ENCODE measurements at regions not wholly inside any gene's neighbourhood (a gene's known extent, or its start where the extent isn't known, plus 50 kb on each side); places are given as distances from the start of the nearest gene placed in this dataset.

GRCh38 chr18:30578707-30579106 is 463.8 kb downstream of the DSC3 start:
- TF ChIP-seq CTCF (conservative IDR thresholded peaks at IDR 0.05 in 1 of 2, IDR thresholded peaks at IDR 0.05 in 1 of 2; ENCODE audit: low read depth in 1 of 2, low read length in 2 of 2) (no peak), EZH2 (IDR thresholded peaks at IDR 0.05; ENCODE audit: low read length, missing control alignments) (no peak)

Data from fibroblast of lung (primary cell).